Adrenal gland (tissue), 9 donors: ENCODE measurements at regions not wholly inside any gene's neighbourhood (a gene's known extent, or its start where the extent isn't known, plus 50 kb on each side); places are given as distances from the start of the nearest gene placed in this dataset.

Experiments used
- DNase-seq, 7 donors: peaks; one replicate each; pipeline ENCODE4 v3.0.0-alpha.2; 2019 to 2020
- H3K27ac ChIP-seq, 5 donors: fragments of 200-600 bp; sonication (generic) in 4 of 5; 1 replicate in 3 of 5; 2 replicates in 2 of 5; pipeline versions ENCODE4 v1.5.1 to v1.8.0; 2016 to 2020; ENCODE audit warnings: mild to moderate bottlenecking in 1 of 5
- H3K27me3 ChIP-seq: fragments of 200-600 bp; 2 replicates; pipeline ENCODE4 v1.8.0; 2021
- H3K36me3 ChIP-seq, 2 donors: fragments of 200-600 bp; replicated peaks in 1 of 2; 1 replicate in 1 of 2; 2 replicates in 1 of 2; pipeline versions ENCODE4 v1.5.1 to v1.8.0; 2018 to 2022
- H3K4me1 ChIP-seq, 2 donors: fragments of 200-600 bp; replicated peaks in 1 of 2; 1 replicate in 1 of 2; 2 replicates in 1 of 2; pipeline versions ENCODE4 v1.5.1 to v1.8.0; 2018 to 2021
- H3K4me3 ChIP-seq, 4 donors: fragments of 200-600 bp; sonication (generic) in 3 of 4; one replicate each; pipeline ENCODE4 v1.5.1; 2016 to 2018
- H3K9me3 ChIP-seq, 3 donors: fragments of 200-600 bp; sonication (generic) in 1 of 3; replicated peaks in 1 of 3; 1 replicate in 2 of 3; 2 replicates in 1 of 3; pipeline versions ENCODE4 v1.5.1 to v1.8.0; 2016 to 2021
- POLR2A ChIP-seq, 2 donors: fragments of 450-650 bp; IDR thresholded peaks; one replicate each; pipeline ENCODE4 v1.6.1; 2017; ENCODE audit warnings: antibody characterized with exemption in 2 of 2, mild to moderate bottlenecking in 2 of 2, moderate library complexity in 1 of 2
- WGBS, 4 donors: extraction: QIAGEN DNeasy Blood & Tissue Kit in 2 of 4; methylation state at CpG; one replicate each; pipeline versions ENCODE4 v1.1.5 to v1.1.7; 2013 to 2017; 5-methylcytosine and 5-hydroxymethylcytosine counted together
- intact Hi-C, 2 donors: fragments of 100-400 bp; cut with DNase I; formaldehyde crosslinking; loops; one replicate each; pipeline versions ENCODE4 v1.14.1 to v1.15.0; 2022 to 2023
- TF ChIP-seq, protein P1 (sequence below), 6 experiments: fragments of 450-650 bp in 4 of 6; fragments of 200-600 bp in 2 of 6; sonication (generic) in 1 of 6; IDR thresholded peaks; 1 replicate in 5 of 6; 2 replicates in 1 of 6; pipeline versions ENCODE4 v1.5.1 to v1.8.0; 2016 to 2021; ENCODE audit warnings: antibody characterized with exemption in 6 of 6, mild to moderate bottlenecking in 2 of 6, moderate library complexity in 1 of 6
- donor health status: healthy with polysubstance abuse.
- donor health status: Bipolar disorder and iron deficiency.
- donor health status: DM: yes; HTN: yes; CAD: no.
- donor health status: DM: no; HTN: no; CAD: no.
- donor health status: DM: no; HTN: no; CAD: no.

DNA sequence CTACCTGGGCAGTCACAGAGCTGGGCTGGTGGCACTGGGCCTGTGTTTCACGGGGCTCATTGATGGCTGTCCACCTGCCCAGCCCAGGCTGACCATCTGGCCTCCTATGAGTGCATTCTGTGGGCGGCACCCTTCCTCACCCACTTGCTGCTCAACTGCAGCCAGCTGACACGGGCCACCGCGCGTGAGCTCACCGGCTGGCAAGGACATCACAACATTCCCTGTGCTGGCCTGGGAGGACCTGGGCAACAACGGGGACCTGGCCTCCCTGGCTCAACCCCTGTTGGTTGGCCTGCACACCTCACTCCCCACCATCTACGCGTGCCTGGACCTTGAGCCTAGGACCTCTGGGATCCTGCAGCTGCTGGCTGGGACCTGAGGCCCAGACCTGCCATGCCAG, 98.2 kb upstream of the DTNA start:
- H3K27ac ChIP-seq: no peak overlapping the region
- 85 to 100% (median 95%) methylated on average over 2 to 10 of the region's 10 CpGs for WGBS, 4 donors
- no peak overlapping the region for H3K4me3 ChIP-seq
- no peaks in the 10 kb centered on the region for H3K27me3 ChIP-seq
- H3K36me3 ChIP-seq: no peaks in the 10 kb centered on the region
- no peak for DNase-seq
- TF ChIP-seq POLR2A (IDR thresholded peaks at IDR 0.05): no peak
- TF ChIP-seq, protein P1, sequence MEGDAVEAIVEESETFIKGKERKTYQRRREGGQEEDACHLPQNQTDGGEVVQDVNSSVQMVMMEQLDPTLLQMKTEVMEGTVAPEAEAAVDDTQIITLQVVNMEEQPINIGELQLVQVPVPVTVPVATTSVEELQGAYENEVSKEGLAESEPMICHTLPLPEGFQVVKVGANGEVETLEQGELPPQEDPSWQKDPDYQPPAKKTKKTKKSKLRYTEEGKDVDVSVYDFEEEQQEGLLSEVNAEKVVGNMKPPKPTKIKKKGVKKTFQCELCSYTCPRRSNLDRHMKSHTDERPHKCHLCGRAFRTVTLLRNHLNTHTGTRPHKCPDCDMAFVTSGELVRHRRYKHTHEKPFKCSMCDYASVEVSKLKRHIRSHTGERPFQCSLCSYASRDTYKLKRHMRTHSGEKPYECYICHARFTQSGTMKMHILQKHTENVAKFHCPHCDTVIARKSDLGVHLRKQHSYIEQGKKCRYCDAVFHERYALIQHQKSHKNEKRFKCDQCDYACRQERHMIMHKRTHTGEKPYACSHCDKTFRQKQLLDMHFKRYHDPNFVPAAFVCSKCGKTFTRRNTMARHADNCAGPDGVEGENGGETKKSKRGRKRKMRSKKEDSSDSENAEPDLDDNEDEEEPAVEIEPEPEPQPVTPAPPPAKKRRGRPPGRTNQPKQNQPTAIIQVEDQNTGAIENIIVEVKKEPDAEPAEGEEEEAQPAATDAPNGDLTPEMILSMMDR (IDR thresholded peaks at IDR 0.05): no peak
- intact Hi-C loops: no loop called here
- no peaks in the 10 kb centered on the region for H3K4me1 ChIP-seq
- H3K9me3 ChIP-seq: no peaks in the 10 kb centered on the region

DNA sequence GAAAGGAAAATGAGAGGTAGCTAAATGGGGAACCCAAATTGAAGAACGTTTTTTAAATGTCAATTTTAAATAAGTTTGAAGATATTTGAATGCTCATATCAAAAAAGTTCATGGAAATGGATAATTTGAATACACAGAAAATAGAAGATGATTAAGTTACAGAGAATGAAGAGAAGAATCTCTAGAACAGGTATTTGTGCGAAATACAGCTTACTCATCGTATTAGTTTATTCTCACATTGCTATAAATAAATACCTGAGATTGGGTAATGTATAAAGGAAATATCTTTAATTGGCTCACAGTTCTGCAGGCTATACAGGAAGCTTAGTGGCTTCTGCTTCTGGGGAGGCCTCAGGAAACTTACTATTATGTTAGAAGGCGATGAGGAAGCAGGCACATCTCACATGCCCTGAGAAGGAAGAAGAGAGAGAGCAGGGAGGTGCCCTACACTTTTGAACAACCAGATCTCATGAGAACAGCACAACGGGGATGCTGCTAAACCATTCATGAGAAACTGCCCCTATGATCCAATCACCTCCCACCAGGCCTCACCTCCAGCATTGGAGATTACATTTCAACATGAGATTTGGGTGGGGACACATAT, 89.7 kb upstream of the DTNA start:
- Histone ChIP-seq H3K36me3 (no peaks in the 10 kb centered on the region), H3K9me3 (no peaks in the 10 kb centered on the region), H3K4me1 (peaks cover 0 to 5% of the 10 kb centered on the region in 2 donors), H3K27me3 (no peaks in the 10 kb centered on the region), H3K4me3 (no peak overlapping the region), H3K27ac (no peak overlapping the region)
- WGBS, 4 donors: 81 to 86% (median 85%) methylated on average over 5 of the region's 5 CpGs
- TF ChIP-seq POLR2A (IDR thresholded peaks at IDR 0.05): no peak
- TF ChIP-seq, protein P1 (IDR thresholded peaks at IDR 0.05): no peak
- intact Hi-C loops: no loop called here
- no peak for DNase-seq

GRCh38 chr18:34623557-34623956, 86.5 kb upstream of the DTNA start:
- TF ChIP-seq, protein P1 (IDR thresholded peaks at IDR 0.05): no peak
- no peak for TF ChIP-seq POLR2A (IDR thresholded peaks at IDR 0.05)
- Histone ChIP-seq H3K9me3 (no peaks in the 10 kb centered on the region), H3K27me3 (no peaks in the 10 kb centered on the region), H3K27ac (no peak overlapping the region), H3K36me3 (no peaks in the 10 kb centered on the region), H3K4me1 (peaks cover 0 to 5% of the 10 kb centered on the region in 2 donors), H3K4me3 (no peak overlapping the region)
- intact Hi-C loops: no loop called here
- 87 to 99% (median 96%) methylated on average over 2 of the region's 2 CpGs for WGBS, 4 donors
- DNase-seq: no peak

- H3K27me3 ChIP-seq: no peaks in the 10 kb centered on the region
- 32 to 45% (median 37%) methylated on average over 3 of the region's 3 CpGs for WGBS, 4 donors
These were observed 85.5 kb upstream of the DTNA start for GRCh38 chr18:34624551-34624950.

More at GRCh38 chr18:34624551-34624950, 85.5 kb upstream of the DTNA start:
- H3K4me3 ChIP-seq: no peak overlapping the region
- H3K27ac ChIP-seq: no peak overlapping the region
- no peak for DNase-seq
- no peak for TF ChIP-seq POLR2A (IDR thresholded peaks at IDR 0.05)
- TF ChIP-seq, protein P1 (IDR thresholded peaks at IDR 0.05): no peak
- peaks cover 0 to 5% of the 10 kb centered on the region in 2 donors for H3K4me1 ChIP-seq
- no peaks in the 10 kb centered on the region for H3K36me3 ChIP-seq
- intact Hi-C loops: no loop called here
- no peaks in the 10 kb centered on the region for H3K9me3 ChIP-seq
